Pancreas (tissue), 10 donors: ENCODE measurements at regions not wholly inside any gene's neighbourhood (a gene's known extent, or its start where the extent isn't known, plus 50 kb on each side); places are given as distances from the start of the nearest gene placed in this dataset.
A peak's percentile ranks its signal among the peaks of the same experiment; 100 is the strongest.

Source experiments
- ATAC-seq, 4 donors: fragments of 200-7000 bp; cut with Tn5 transposase; one replicate each; pipeline versions ENCODE4 v1.8.0 to v1.9.1; 2020; ENCODE audit warnings: mild to moderate bottlenecking in 4 of 4, moderate library complexity in 4 of 4
- DNase-seq, 6 donors: peaks; one replicate each; pipeline ENCODE4 v3.0.0-alpha.2; 2020
- FAIRE-seq: peaks from 2 replicates; lab custom pipeline; 2012; peaks lifted over from hg19 to GRCh38; lab: Jason Lieb, UNC
- H3K27ac ChIP-seq, 4 donors: fragments of 200-600 bp; sonication (generic); 1 replicate in 3 of 4; 2 replicates in 1 of 4; pipeline versions ENCODE4 v1.5.0 to v1.8.0; 2020
- H3K27me3 ChIP-seq, 4 donors: fragments of 200-600 bp; one replicate each; pipeline ENCODE4 v1.8.0; 2021
- H3K36me3 ChIP-seq, 3 donors: fragments of 200-600 bp; sonication (generic) in 1 of 3; one replicate each; pipeline versions ENCODE4 v1.5.0 to v1.8.0; 2020 to 2021
- H3K4me1 ChIP-seq, 3 donors: fragments of 200-600 bp; one replicate each; pipeline ENCODE4 v1.8.0; 2021
- H3K4me3 ChIP-seq, 4 donors: fragments of 200-600 bp; sonication (generic) in 2 of 4; one replicate each; pipeline versions ENCODE4 v1.5.0 to v1.8.0; 2020 to 2021
- H3K9me3 ChIP-seq, 4 donors: fragments of 200-600 bp; one replicate each; pipeline ENCODE4 v1.8.0; 2021
- CTCF ChIP-seq, 4 donors: fragments of 200-600 bp; sonication (generic) in 3 of 4; IDR thresholded peaks; one replicate each; pipeline versions ENCODE4 v1.5.0 to v1.8.0; 2021; ENCODE audit warnings: antibody characterized with exemption in 4 of 4
- WGBS, 2 donors: extraction: QIAGEN DNeasy Blood & Tissue Kit; methylation state at CpG; one replicate each; pipeline ENCODE4 v1.1.7; 2013; 5-methylcytosine and 5-hydroxymethylcytosine counted together
- intact Hi-C, 3 donors: fragments of 100-400 bp; cut with DNase I; formaldehyde crosslinking; loops; one replicate each; pipeline versions ENCODE4 v1.11.1 to v1.14.2; 2022
- donor health status: healthy with polysubstance abuse.
- donor health status: DM: no; HTN: no; CAD: no; lungs with moderate emphysema.
- donor health status: DM: no; HTN: no; CAD: no.
- donor health status: control.
- donor health status: control.
- donor health status: Bipolar disorder and iron deficiency.
- donor health status: DM: yes; HTN: yes; CAD: no.
- donor health status: DM: no; HTN: no; CAD: no.
- donor health status: DM: no; HTN: no; CAD: no.
- donor health status: DM: yes; HTN: yes; CAD: no.

GRCh38 chr14:98943907-98944306 lies 328.1 kb downstream of the BCL11B start:
- TF ChIP-seq CTCF (IDR thresholded peaks at IDR 0.05), result no peak
- FAIRE-seq (no peak), DNase-seq (no peak), ATAC-seq (no peak)
- no peak overlapping the region for H3K27ac ChIP-seq
- H3K9me3 ChIP-seq, result no peaks in the 10 kb centered on the region
- no peaks in the 10 kb centered on the region for H3K27me3 ChIP-seq
- WGBS, 2 donors, result 75 to 80% methylated on average over 6 of the region's 6 CpGs
- no peaks in the 10 kb centered on the region for H3K4me1 ChIP-seq
- no peak overlapping the region for H3K4me3 ChIP-seq
- intact Hi-C loops, result no loop called here
- H3K36me3 ChIP-seq, result no peaks in the 10 kb centered on the region

GRCh38 chr14:98944989-98945388 lies 327.0 kb downstream of the BCL11B start:
- H3K4me3 ChIP-seq, result no peak overlapping the region
- WGBS, 2 donors, result 37 to 38% methylated on average over 5 of the region's 5 CpGs
- H3K4me1 ChIP-seq, result no peaks in the 10 kb centered on the region
- H3K9me3 ChIP-seq, result no peaks in the 10 kb centered on the region
- DNase-seq, result no peak
- intact Hi-C loops, result no loop called here
- no peak for FAIRE-seq
- no peak for TF ChIP-seq CTCF (IDR thresholded peaks at IDR 0.05)
- no peak overlapping the region for H3K27ac ChIP-seq
- no peaks in the 10 kb centered on the region for H3K36me3 ChIP-seq
- no peaks in the 10 kb centered on the region for H3K27me3 ChIP-seq
- ATAC-seq, result no peak

GRCh38 chr14:98945611-98946570 lies 326.1 kb downstream of the BCL11B start:
- Histone ChIP-seq H3K9me3 (no peaks in the 10 kb centered on the region), H3K36me3 (no peaks in the 10 kb centered on the region), H3K27ac (no peak overlapping the region), H3K27me3 (no peaks in the 10 kb centered on the region), H3K4me1 (no peaks in the 10 kb centered on the region), H3K4me3 (no peak overlapping the region)
- DNase-seq, result no peak
- no peak for TF ChIP-seq CTCF (IDR thresholded peaks at IDR 0.05)
- no peak for FAIRE-seq
- ATAC-seq, result no peak
- intact Hi-C loops, result no loop called here
- WGBS, 2 donors, result 62 to 69% methylated on average over 23 of the region's 23 CpGs

- FAIRE-seq (no peak), DNase-seq (no peak), ATAC-seq (peak in 2 of 4 donors; percentile 14 to 41)
- 43 to 44% methylated on average over 8 of the region's 8 CpGs for WGBS, 2 donors
- TF ChIP-seq CTCF (IDR thresholded peaks at IDR 0.05), result no peak
- no peaks in the 10 kb centered on the region for H3K36me3 ChIP-seq
- no peaks in the 10 kb centered on the region for H3K4me1 ChIP-seq
- H3K27ac ChIP-seq, result no peak overlapping the region
- H3K27me3 ChIP-seq, result no peaks in the 10 kb centered on the region
- no peak overlapping the region for H3K4me3 ChIP-seq
- intact Hi-C loops, result no loop called here
- H3K9me3 ChIP-seq, result no peaks in the 10 kb centered on the region
Observed at GRCh38 chr14:98946940-98947339, 325.1 kb downstream of the BCL11B start.
